PC-3 (cell line): ENCODE measurements at regions not wholly inside any gene's neighbourhood (a gene's known extent, or its start where the extent isn't known, plus 50 kb on each side); places are given as distances from the start of the nearest gene placed in this dataset.
"Not testable (repeated sequence)": the region's sequence is repeated elsewhere in the genome, so short reads cannot be mapped to it uniquely, and the experiment has no call there.

Source experiments
- CTCF ChIP-seq: fragments of 300-600 bp; sonication (generic); conservative IDR thresholded peaks from 2 replicates; pipeline ENCODE4 v1.5.1; 2017; ENCODE audit warnings: antibody characterized with exemption, low read depth, mild to moderate bottlenecking, low read length
- EZH2 ChIP-seq: fragments of 300-600 bp; sonication (generic); IDR thresholded peaks from one replicate; pipeline ENCODE4 v1.6.1; 2017; ENCODE audit warnings: antibody characterized with exemption, mild to moderate bottlenecking, low read length; ENCODE audit not compliant: unreplicated experiment
- EZH2phosphoT487 ChIP-seq: fragments of 300-600 bp; sonication (generic); IDR thresholded peaks from 2 replicates; pipeline ENCODE4 v1.6.1; 2018; ENCODE audit warnings: mild to moderate bottlenecking, antibody characterized with exemption, low read length, borderline replicate concordance

- TF ChIP-seq EZH2, EZH2phosphoT487, CTCF: not testable (repeated sequence)
These were observed 56.4 kb upstream of the PLEKHG4B start for GRCh38 chr5:35521-35920.
